ENCODE measurements at regions not wholly inside any gene's neighbourhood (a gene's known extent, or its start where the extent isn't known, plus 50 kb on each side); places are given as distances from the start of the nearest gene placed in this dataset.

DNA sequence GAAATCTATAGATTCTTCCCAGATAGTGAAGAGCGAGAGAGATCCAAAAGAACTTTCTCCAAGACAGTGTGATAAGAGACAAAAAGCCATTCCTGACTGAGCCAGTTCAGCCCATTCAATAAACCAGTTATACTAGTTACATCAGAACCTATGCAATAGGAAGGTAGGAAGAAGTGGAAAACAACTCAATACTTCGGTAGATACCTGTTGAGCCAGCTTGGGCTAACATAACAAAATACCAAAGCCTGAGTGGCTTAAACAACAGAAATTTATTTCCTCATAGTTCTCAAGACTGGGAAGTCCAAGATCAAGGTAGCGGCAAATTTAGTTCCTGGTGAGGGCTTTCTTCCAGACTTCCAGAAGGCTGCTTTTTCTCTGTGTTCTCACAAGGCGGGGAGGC is 214.5 kb upstream of the GRAMD2B start:
- DNase-seq (ENCODE audit: low read depth in 3 of 3), result no peak

DNA sequence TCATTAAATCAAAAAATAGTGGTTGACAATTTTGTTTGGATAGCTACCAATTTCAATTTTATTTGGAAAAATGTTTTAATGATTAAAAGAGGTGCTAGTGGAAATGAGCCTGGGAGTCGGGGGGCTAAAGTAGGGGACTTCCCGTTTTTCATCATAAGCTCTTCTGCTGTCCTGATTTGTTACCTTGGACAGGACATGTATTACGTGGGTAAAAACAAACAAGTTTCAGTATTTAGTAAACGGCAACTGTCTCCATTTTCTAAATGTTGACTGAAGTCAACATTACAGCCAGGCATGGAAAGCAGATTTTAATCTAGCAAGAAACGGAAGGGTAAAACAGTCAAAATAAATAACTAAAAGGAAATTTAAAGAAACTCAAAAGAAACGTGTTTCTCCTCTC is 212.3 kb upstream of the GRAMD2B start:
- no peak for DNase-seq (ENCODE audit: low read depth in 3 of 3)

DNA sequence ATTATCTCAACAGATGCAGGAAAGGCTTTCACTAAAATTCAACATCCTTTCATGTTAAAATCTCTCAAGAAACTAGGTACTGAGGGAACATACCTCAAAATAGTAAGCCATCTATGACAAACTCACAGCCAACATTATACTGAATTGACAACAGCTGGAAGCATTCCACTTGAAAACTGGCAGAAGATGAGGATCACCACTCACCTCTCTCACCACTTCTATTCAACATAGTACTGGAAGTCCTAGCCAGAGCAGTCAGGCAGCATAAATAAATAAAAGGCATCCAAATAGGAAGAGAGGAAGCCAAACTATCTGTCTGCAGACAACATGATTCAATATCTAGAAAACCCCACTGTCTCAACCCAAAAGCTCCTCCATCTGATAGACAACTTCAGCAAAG is 203.6 kb upstream of the GRAMD2B start:
- DNase-seq (ENCODE audit: low read depth in 3 of 3), result no peak

DNA sequence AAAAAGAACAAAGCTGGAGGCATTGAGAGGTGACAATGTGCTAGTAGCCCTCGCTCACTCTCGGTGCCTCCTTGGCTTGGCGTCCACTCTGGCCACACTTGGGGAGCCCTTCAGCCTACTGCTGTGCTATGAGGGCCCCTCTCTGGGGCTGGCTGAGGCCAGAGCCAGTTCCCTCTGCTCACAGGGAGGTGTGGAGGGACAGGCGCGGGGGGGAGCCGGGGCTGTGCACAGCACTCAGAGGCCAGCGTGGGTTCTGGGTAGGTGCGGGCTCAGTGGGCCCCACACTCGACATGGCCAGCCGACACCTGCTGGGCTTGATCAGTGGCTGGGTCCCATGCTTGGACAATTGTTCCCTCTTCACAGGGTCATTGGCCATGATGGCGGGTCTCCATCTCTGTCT is 202.5 kb upstream of the GRAMD2B start:
- no peak for DNase-seq (ENCODE audit: low read depth in 3 of 3)

DNA sequence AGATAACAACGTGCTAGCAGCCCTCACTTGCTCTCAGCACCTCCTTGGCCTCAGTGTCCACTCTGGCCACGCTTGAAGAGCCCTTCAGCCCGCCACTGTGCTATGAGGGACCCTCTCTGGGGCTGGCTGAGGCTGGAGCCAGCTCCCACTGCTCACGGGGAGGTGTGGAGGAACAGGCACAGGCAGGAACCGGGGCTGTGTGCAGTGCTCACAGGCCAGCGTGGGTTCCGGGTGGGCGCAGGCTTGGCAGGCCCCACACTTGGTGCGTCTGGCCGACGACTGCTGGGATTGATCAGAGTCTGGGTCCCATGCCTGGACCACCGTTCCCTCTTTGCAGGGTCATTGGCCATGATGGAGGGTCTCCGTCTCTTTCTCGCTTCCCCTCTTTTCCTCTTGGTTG is 194.3 kb upstream of the GRAMD2B start:
- DNase-seq (ENCODE audit: low read depth in 3 of 3), result no peak

DNA sequence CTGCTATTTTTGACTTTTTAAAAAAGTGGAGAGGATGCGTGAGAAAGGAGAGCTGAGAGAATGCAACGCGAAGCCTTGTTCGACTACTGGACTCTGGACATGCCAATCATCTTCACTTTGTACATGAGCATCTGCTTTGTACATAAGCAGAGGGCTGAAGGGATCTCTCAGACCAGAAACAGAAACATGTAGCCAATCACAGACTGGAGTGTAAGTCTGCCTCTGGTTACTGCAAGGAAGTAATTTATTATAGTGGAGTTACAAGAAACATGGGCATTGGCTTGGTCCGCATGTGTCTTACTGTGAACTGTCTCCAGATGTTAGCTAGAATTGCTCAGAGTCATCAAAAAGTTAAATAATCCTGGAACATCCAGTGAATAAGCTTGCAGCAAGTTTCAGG is 190.0 kb upstream of the GRAMD2B start:
- no peak for DNase-seq (ENCODE audit: low read depth in 3 of 3)

DNA sequence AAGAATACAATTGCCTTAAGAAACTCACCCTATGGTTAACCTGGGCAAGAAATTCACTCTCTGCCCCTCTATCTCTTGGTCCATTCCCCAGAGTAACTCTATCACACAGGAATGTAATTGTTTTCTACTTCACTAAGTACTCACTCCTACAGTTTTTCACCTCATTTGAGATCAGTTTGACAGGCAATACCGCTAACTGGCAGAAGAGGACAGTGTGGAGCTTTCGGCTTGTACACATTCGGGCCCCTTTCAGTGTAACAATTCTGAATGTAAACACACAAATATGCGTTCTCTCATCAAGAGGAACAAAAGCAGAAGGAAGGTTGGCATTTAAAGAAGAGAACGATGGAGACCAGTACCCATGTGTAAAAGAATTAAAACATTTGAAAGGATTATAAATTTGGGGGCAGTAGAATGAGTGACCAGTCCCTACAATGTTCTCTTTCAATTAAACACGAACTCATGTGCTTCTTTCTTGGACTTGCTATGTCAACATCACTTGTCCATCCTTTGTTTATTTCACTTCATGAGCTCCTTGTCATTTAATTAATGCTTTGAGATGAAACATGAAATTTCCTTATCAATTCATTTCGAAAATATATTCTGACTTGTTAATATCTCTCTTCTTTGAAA is 188.5 kb upstream of the GRAMD2B start:
- no peak for DNase-seq (ENCODE audit: low read depth in 3 of 3)

DNA sequence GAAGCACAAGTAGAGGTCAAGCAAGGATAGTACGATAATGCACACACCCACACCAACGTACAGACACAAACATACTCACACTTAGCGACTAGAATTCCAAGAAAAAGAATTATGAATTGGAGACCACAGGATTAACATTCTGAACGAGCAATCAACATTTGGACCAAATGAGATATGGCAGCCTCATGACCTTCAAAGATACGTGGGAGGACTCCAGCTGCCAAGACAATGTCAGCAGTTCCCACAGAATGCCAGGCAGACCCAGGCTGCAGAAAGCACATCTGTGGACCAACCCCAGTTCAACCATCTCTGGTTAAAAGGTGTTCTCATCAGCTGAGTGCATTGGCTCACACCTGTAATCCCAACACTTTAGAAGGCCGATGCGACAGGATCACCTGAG is 187.6 kb upstream of the GRAMD2B start:
- no peak for DNase-seq (ENCODE audit: low read depth in 3 of 3)

DNA sequence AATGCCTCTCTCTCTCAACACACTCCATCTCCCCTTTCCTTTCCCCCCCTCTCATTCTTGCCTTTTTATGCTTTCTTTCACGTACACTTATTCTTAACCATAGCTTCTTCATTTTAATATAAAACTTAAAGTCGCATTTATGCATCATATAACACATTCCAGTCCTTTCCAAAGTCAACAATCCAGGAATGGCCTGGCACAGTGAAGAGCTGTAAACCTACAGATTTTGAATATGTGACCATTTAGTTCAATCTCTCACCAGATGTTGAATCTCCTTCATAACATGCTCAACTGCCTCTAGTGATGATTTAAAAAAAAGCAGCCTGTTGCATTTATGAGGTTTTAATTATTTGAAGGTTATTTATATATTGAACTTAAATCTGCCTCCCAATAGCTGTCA is 186.2 kb upstream of the GRAMD2B start:
- DNase-seq (ENCODE audit: low read depth in 3 of 3), result no peak

DNA sequence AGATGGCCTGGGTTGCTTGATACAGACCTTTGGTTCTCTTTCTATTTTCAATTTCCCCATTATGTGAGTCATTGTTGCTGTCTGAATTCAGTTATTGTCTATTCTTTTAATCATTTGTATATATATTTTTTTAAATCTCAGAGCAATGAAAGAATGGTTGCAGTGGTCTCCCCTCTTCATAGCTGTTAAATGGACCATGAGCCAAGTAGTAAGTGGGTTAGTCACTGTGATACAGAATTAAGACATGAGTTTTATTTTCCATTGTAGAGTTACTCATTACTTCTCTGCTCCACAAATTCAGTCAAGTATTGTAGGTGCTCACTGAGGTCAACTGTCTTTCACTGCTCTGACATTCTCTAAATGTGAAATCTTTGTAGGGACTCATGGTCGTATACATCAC is 174.6 kb upstream of the GRAMD2B start:
- DNase-seq (ENCODE audit: low read depth in 3 of 3), result no peak

DNA sequence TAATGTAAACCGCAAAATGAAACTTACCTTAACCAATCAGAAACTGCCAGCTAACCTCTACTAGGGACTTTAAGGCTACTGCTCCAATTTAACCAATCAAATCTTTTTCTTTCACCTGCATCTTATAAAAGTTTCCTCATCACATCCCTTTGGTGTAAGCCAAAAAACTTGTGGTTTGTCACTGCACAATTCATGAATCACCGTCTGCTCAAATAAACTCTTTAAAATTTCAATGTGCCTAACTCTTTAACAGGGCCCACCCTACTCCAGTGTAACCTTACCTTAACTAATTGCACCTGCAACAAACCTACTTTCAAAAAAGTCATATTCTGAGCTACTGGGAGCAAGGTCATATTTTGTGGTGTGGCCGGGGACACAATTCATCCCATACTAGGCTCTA is 172.2 kb upstream of the GRAMD2B start:
- no peak for DNase-seq (ENCODE audit: low read depth in 3 of 3)

DNA sequence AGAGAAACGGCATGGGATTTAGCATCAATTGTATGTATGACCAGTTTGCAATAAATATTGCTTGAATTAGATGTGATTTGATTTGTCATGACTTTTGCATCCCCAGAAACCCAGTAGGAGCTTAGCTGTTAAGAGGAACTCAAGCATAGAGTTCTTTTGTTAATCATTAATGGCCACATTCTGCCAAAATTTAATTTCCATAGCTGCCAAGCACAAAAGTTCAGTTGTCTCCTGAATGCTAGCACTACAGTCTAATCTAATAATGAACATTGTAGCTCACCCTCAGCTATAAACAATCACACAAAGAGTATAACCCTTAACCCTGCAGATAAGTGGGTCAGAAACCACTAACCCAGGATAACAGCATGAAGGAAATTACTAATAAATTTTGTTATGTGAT is 169.8 kb upstream of the GRAMD2B start:
- DNase-seq (ENCODE audit: low read depth in 3 of 3), result no peak

DNA sequence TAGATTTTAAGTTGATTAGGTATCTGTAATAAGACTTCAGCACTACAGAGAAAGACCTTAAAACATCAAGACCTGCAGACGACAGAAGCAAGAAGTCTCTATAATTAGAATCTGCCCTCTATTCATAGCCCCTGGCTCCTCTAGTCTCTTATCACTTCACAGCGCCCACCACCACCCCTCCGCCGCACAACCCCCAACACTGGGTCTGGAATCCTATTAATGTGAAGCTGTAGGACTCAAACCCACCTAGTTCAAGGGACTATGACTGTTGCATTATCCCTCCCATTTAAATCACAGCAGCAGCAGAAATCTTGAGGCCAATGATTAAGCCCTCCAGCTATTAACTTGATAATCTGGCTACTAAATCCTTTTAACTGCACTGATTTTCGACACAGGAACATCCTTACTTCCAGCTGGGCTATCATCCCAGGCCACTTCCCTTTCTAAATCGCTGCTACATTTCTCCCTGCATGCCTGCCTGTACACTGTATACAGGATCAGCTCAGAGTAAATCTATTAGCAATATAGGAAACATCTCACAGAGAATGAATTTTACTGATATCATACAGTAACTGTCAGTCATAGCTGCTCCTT is 159.5 kb upstream of the GRAMD2B start:
- no peak for DNase-seq (ENCODE audit: low read depth in 3 of 3)

DNA sequence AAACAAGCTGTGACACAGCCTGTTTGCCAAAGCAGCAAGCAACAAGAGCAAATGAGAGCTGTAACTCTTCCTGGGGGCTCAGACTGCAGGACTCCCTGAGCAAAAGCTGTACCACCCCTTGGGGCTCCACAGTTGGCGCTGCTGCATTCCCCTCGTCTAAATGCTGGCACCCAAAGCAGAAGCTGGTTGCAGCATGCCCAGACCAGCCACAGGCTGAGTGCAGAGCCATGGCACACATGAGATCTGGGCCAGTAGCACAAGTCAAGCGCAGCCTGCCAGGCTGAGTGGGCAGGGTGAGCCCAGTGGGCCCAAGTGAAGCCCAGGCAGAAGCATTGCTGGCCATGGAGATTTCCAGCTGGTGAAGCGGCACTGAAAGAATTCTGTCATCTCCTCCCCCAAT is 157.3 kb upstream of the GRAMD2B start:
- DNase-seq (ENCODE audit: low read depth in 3 of 3), result no peak

DNA sequence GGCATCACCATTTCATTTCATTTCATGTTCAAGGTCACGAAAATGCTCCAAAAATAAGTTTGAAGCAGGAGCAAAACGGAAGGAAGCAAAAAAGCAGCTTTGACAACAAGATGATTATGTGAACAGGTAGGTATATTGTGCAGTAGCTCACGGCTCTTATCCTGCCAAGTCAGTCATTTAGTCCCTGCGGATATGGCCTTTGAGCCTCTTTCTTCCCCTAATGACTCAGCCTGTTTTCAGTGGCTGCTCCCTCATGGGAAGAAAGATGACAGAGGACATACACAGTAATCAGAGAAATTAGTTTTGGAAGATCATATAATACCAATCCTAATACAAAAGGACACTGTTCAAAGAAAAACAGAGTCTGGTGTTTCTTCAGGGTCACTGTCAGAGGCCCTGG is 155.8 kb upstream of the GRAMD2B start:
- no peak for DNase-seq (ENCODE audit: low read depth in 3 of 3)

DNA sequence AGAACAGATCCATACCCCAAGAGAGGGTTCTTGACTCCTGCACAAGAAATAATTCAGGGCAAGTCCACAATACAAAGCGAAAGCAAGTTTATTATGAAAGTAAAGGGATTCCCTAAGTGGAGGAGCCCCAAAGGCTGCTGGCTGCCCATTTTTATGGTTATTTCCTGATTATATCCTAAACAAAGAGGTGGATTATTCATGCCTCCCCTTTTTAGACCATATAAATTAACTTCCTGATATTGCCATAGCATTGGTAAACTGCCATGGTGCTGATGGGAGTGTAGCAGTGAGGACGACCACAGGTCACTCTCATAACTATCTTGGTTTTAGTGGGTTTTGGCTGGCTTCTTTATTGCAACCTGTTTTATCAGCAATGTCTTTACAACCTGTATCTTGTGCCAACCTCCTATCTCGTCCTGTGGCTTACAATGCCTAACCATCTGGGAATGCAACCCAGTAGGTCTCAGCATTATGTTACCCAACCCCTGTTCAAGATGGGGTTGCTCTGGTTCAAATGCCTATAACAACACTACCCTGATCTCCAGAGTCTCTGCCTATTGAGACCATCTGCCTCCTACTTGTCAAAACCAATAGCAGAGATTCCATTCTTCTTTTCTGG is 154.4 kb upstream of the GRAMD2B start:
- DNase-seq (ENCODE audit: low read depth in 3 of 3), result no peak

DNA sequence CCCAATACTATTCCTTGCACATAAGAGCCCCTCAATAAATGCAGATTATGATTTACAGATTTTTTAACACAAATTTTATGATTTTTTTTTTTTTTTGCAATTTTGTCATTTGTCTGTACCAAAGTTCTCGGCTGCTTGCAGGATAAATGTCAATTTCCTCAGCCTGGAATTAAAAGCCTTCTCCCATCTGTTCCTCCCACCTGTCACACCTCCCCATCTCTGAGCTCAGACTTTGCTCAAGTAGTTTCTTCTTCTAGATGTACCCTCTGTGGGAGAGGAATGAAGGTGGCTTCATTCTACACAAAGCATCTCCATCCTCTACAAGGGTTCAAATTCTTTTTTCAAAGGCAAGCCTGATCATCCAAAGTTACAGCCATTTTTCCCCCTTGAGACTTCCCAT is 153.7 kb upstream of the GRAMD2B start:
- DNase-seq (ENCODE audit: low read depth in 3 of 3), result no peak

DNA sequence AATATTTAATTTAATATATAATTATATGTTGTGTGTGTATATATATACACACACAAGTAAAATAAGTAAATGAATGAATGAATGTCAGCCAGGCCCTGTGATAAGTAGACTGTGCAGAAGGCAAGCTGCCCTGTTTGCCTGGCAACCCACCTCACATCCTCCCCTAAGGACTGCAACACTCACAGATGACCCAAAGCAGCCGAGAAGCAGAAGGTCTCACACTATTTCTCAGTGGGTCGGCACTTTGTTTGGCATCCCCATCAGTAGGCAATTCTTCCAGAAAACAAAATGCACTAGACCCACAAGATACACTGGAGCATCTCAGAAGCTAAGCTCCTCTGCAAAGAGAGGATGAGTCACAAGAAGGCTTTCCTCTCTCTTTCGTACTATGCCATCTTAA is 152.1 kb upstream of the GRAMD2B start:
- DNase-seq (ENCODE audit: low read depth in 3 of 3), result no peak

DNA sequence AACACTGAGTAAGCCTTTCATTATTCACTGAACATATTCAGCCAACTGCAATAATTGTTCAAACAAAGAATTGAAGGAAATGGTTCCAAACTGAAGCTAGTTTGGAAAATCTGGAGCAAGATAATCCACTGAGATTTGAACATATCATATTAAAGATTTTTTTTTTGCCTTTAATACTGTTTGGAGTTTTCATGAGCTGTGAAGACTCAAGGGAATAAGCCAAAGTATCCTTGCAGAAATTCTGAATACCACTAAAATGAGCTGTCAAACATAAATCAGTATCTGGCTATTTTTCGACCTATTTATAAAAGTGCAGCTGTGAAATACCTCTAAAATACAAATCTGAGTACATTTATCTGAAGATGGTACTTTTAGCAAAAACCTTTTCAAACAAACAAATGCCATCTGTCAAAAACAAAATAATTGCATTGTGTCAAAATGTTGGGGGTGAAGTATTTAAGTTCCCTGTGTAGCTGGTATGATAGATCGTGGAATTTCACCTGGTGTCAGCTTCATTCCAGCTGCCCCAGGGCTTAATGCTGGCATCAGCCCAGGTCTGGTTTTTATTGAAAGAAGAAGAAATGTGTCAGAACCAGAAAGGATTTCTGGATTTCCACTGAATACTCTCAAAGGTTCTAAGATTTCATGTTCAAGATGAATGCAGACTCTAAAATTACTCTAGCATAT is 149.0 kb upstream of the GRAMD2B start:
- DNase-seq (ENCODE audit: low read depth in 3 of 3), result no peak

DNA sequence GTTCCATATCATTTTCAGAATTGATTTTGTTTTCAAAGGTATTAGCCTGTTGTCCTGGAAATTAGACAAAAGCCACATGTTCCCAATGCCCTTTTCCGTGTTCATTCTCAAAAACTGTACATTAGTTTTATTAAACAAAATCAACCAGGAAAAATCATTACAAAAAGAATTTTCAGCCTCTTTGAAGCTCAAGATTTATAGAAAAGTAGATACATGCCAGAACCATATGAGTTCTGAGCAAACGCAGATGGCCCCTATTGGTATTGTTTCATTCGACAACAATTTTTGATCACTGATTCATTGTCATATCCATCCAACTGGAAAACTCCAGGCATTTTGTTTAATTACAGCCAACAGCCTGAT is 148.5 kb upstream of the GRAMD2B start:
- no peak for DNase-seq (ENCODE audit: low read depth in 3 of 3)

DNA sequence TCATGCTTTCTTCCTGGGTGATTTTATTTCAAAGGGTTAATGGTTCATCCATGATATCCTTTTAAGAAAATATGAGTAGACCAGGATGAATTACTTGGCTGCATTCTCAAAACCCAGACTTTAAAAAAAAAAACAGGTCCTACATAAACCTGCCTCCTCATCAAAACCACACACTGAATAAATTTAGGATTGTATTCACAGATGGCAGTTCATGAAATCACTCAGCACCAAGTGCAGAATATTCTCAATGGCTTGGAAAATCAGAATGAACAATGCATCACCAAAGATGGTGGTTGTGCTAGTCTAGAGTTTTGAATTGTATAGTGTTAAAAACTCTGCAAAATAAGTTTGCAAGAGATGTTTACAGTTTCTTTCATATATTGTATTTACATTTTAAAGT is 145.4 kb upstream of the GRAMD2B start:
- DNase-seq (ENCODE audit: low read depth in 3 of 3), result no peak

DNA sequence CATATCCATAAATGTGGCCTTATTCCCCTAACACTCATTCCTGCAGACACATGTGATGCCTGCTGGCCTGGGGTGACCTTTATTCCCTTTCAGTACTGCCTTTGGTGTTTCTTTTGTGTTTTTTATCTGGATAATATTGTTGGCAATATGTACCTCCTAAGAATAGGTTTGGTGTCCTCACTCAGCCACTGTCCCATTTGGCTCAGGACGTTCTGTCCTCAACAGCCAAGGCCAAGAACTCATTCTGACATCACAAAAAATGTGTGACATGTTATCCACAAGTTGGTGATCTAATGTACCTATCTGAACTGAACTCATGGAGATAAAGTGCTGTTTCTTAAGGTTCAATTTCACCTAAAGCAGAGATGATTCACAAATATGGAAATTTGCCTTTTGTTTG is 142.9 kb upstream of the GRAMD2B start:
- DNase-seq (ENCODE audit: low read depth in 3 of 3), result no peak

DNA sequence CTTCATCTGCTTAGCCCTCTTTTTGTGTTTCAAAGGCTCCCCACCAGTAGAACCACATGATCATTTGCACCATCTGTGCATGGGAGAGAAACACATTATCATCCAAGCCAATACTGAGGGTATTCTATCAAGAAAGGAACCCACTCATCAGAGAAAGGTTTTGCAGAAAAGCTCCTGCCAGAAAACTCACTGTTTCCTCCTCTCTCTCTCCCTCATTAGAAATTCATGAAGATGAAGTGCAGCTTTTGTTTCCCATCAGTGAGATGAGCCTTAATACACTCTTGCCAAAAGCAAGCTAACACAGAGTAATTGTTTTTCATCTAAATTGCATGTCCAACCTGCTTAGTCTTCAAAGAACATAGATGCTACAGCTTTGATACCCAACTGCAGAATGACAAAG is 142.4 kb upstream of the GRAMD2B start:
- DNase-seq (ENCODE audit: low read depth in 3 of 3), result no peak

Measured in stimulated activated CD4-positive, alpha-beta T cell treated with anti-CD3 and anti-CD28 coated beads, TNF-alpha, amount 100 ng/mL, for 24 hours (primary cell).